ENCODE measurements at regions not wholly inside any gene's neighbourhood (a gene's known extent, or its start where the extent isn't known, plus 50 kb on each side); places are given as distances from the start of the nearest gene placed in this dataset.

DNA sequence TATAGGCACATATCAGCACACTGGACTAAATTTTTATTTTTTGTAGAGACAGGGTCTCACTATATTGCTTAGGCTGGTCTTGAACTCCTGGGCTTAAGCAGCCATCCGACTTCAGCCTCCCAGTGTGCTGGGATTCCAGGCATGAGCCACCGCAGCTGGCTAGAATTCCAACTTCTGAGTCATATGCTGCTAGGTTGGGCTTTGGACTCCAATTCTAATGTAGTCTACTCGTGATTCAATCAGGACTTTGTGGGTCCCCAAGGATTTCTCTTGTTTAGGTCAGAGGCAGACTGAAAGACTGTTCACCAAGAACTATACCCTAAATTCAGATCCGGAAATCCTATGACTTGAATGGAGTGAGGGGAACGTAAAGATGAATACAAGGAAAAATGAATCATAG is 68.2 kb upstream of the CHD1 start:
- no peak for DNase-seq

DNA sequence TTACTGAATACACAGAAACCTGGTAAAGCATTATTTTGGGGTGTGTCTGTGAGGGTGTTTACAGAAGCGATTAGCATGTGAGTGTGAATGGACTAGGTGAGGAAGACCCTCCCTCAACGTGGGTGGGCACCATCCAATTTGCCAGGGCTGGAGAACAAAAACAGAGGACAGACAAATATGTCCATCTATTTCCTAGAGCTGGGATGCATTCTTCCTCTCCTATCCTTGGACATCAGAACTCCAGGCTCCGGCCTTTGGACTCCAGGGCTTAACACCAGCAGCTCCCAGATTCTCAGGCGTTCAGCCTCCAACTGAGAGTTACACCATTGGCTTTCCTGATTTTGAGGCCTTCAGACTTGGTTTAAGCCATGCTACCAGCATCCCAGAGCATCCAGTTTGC is 65.8 kb upstream of the CHD1 start:
- DNase-seq: no peak

DNA sequence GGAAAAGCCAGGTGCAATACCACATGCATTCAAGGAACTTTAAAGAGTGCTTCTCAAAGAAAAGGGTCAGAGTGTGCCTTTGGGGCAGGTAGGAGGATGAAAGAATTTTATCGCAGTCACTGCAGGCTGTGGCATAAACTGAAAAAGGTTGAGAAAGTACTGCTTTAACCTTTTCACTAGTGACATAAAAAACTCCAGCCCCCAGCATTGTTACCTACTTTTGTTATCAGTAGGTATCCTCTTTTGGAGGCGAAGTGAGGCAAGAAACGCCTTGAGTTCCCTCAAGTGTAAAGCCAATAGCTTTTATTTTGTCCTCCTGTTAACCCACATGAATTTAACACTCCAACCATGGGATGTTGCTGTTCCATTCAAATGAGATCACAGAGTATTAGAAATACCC is 64.7 kb upstream of the CHD1 start:
- no peak for DNase-seq

DNA sequence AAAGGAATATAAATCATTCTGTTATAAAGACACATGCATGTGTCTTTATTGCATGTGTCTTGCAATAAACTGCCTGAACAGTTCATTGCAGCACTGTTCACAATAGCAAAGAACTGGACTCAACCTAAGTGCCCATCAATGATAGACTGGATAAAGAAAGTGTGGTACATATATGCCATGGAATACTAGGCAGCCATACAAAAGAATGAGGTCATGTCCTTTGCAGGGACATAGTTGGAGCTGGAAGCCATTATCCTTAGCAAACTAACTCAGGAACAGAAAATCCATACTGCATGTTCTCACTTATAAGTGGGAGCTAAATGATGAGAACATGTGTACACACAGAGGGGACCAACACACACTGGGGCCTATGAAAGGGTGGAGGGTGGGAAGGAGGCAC is 63.7 kb upstream of the CHD1 start:
- DNase-seq: no peak

DNA sequence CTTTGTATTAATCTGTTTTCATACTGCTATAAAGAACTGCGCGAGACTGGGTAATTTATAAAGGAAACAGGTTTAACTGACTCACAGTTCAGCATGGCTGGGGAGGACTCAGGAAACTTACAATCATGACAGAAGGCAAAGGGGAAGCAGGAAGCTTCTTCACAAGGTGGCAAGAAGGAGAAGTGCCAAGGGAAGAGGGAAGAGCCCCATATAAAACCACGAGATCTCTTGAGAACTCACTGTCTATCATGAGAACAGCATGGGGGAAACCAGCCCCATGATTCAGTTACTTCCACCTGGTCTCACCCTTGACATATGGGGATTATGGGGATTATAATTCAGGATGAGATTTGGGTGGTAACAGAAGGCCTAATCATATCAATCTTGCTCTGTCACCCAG is 60.9 kb upstream of the CHD1 start:
- no peak for DNase-seq

DNA sequence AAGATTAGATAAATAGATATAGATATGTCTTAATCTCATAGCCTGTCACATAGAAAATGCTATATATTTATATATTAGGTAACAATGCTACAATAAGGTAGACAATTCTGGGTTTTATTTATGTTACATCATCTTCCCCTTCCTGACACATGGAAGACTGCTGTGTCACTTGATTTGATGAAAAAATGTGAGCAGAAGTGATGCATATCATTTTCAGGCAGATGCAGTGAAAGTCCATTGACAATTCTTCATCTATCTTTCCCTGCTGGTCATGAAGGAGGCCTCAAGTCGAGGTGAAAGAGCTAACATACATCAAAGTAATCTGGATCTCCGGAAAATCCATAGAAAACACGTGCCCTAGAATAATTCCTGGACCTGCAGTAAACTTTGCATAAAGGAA is 57.8 kb upstream of the CHD1 start:
- no peak for DNase-seq

DNA sequence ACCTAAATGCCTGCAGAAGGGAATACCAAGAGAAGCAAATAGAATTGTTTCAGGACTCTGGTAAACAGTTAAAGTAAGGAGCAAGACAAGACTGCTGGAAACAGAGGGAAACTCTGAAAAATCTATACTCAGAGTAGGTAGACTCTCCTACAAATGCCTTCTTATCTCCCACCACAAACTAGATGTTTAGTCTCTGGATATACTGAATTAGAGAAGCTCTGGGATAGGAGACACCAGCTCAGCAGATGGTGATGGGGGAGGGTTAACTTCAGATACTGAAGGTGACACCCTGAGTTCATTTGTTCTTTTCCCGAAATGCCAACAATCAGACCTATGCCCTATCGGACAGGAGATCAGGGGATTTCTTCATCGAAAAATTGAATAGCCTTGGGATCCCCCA is 54.1 kb upstream of the CHD1 start:
- DNase-seq: no peak

Measured in activated CD4-positive, alpha-beta T cell treated with anti-CD3 and anti-CD28 coated beads, Interleukin-2, amount 50 U/mL, for 16 hours (primary cell).